ENCODE measurements at regions not wholly inside any gene's neighbourhood (a gene's known extent, or its start where the extent isn't known, plus 50 kb on each side); places are given as distances from the start of the nearest gene placed in this dataset.

- no peak for DNase-seq
Measured at GRCh38 chrX:97666890-97667289, 783.2 kb downstream of the RPA4 start.

GRCh38 chrX:97668126-97668525 is 784.4 kb downstream of the RPA4 start:
- DNase-seq: no peak

- DNase-seq: no peak
Measured at GRCh38 chrX:97672138-97672537, 788.4 kb downstream of the RPA4 start.

- no peak for DNase-seq
Measured at GRCh38 chrX:97672608-97673007, 788.9 kb downstream of the RPA4 start.

GRCh38 chrX:97673135-97673534 is 789.4 kb downstream of the RPA4 start:
- no peak for DNase-seq

GRCh38 chrX:97682991-97683840 is 799.5 kb downstream of the RPA4 start:
- DNase-seq: no peak

- peak; percentile 15 for DNase-seq
Measured at GRCh38 chrX:97685753-97686152, 802.0 kb downstream of the RPA4 start.

GRCh38 chrX:97691901-97692455 is 808.3 kb downstream of the RPA4 start:
- no peak for DNase-seq

GRCh38 chrX:97692575-97692974 is 808.9 kb downstream of the RPA4 start:
- no peak for DNase-seq

- no peak for DNase-seq
Measured at GRCh38 chrX:97700547-97700946, 816.8 kb downstream of the RPA4 start.

- no peak for DNase-seq
Measured at GRCh38 chrX:97704474-97704873, 820.8 kb downstream of the RPA4 start.

- DNase-seq: no peak
Measured at GRCh38 chrX:97704881-97705280, 821.2 kb downstream of the RPA4 start.

GRCh38 chrX:97705936-97706335 is 822.2 kb downstream of the RPA4 start:
- no peak for DNase-seq

- DNase-seq: no peak
Measured at GRCh38 chrX:97714072-97714471, 830.4 kb downstream of the RPA4 start.

GRCh38 chrX:97728215-97728614 is 844.5 kb downstream of the RPA4 start:
- no peak for DNase-seq

GRCh38 chrX:97740044-97740443 is 856.3 kb downstream of the RPA4 start:
- DNase-seq: no peak

GRCh38 chrX:97740886-97741285 is 857.2 kb downstream of the RPA4 start:
- DNase-seq: no peak

GRCh38 chrX:97743014-97743413 is 859.3 kb downstream of the RPA4 start:
- DNase-seq: no peak

- DNase-seq: no peak
Measured at GRCh38 chrX:97747346-97747745, 863.6 kb downstream of the RPA4 start.

GRCh38 chrX:97751016-97751415 is 867.3 kb downstream of the RPA4 start:
- DNase-seq: no peak

- no peak for DNase-seq
Measured at GRCh38 chrX:97751735-97752134, 868.0 kb downstream of the RPA4 start.

- DNase-seq: no peak
Measured at GRCh38 chrX:97756879-97757278, 873.2 kb downstream of the RPA4 start.

- DNase-seq: no peak
Measured at GRCh38 chrX:97763391-97763790, 879.7 kb downstream of the RPA4 start.

GRCh38 chrX:97763981-97764380 is 880.3 kb downstream of the RPA4 start:
- DNase-seq: no peak

All from hematopoietic multipotent progenitor cell treated with erythropoietin and hydrocortisone succinate and interleukin-3 and kit ligand, for 8 days (in vitro differentiated cells).